ENCODE measurements at regions not wholly inside any gene's neighbourhood (a gene's known extent, or its start where the extent isn't known, plus 50 kb on each side); places are given as distances from the start of the nearest gene placed in this dataset.
A peak's percentile ranks its signal among the peaks of the same experiment; 100 is the strongest.

DNA sequence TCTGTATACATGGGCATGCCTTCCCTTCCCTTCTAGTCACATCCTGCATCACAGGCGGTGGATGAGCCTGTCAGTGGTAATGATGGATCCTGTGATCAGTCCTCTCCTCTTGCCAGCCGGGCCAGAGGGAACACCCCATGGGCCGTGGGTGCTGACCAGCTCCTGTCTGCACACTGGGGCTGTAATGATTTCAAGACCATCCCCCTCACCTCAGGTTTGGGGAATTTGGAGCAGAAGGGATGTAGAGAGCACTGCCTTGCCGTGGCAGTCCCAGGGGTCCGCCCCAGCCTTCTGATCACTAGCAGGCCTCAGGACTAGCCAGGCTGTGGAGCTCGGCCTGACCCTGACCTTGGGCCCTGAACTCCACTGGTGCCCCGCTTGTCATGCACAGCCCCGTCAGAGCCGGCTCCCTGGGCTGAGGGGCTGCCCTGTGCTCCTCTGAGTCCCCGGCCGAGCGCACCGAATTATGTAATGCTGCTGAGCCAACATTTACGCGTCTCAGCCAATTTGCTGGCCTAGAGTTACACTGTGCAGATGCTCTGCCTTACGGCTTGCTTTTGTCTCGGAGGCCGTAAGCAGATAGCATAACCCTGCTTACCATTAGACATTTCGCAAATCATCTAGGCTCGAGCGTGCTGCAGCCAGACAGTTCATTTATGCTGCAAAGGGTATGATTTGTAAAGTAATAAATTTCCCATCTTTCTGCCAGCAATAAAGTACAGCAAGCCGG is 155.3 kb downstream of the MACROH2A1 start:
- ATAC-seq: peak in 1 of 4 donors; percentile 35
- H3K4me1 ChIP-seq: peaks cover 0 to 8% (median 0%) of the 10 kb centered on the region in 4 donors
- 62% methylated on average over 12 of the region's 22 CpGs for WGBS (ENCODE audit: insufficient coverage, low coverage, low lambda C conversion rate, missing lambda C conversion rate)

DNA sequence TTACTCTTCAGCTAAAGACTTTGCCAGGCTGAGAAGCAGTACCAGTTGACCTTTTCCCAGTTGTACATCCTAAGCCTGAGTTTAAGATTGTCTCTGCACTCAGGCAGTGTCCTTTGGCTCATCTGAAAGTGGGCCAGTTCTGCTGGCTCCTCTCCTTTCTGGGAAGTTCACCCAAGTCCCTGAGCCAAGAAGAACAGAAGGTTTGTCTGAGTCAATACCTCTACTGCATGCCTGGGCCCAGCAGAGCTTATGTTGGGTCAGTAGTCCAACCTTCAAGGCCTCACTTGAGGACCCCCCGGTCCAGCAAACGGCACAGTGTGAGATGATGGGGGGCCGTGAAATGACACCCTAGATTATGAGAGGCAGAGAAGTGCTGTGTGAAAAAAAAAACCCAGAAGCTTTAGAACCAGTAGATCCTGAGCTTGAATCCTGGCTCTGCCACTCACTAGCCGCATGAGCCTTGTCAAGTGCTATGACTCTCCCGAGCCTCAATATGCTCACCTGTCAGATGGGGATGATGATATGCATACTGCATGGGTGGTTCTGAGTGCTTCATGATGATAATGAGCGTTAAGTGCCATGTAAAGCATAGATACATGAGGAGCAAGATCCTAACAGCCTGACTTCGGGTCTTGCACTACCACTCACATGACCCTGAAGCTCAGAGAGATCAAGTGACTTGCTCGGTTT is 156.0 kb downstream of the MACROH2A1 start:
- DNase-seq (peak in 1 of 3 donors; percentile 21), ATAC-seq (peak in 1 of 4 donors; percentile 8)
- peaks cover 0 to 8% (median 0%) of the 10 kb centered on the region in 4 donors for H3K4me1 ChIP-seq
- H3K27ac ChIP-seq: no peak overlapping the region
- 75% methylated on average over 5 of the region's 8 CpGs for WGBS (ENCODE audit: insufficient coverage, low coverage, low lambda C conversion rate, missing lambda C conversion rate)
- TF ChIP-seq, protein P1, sequence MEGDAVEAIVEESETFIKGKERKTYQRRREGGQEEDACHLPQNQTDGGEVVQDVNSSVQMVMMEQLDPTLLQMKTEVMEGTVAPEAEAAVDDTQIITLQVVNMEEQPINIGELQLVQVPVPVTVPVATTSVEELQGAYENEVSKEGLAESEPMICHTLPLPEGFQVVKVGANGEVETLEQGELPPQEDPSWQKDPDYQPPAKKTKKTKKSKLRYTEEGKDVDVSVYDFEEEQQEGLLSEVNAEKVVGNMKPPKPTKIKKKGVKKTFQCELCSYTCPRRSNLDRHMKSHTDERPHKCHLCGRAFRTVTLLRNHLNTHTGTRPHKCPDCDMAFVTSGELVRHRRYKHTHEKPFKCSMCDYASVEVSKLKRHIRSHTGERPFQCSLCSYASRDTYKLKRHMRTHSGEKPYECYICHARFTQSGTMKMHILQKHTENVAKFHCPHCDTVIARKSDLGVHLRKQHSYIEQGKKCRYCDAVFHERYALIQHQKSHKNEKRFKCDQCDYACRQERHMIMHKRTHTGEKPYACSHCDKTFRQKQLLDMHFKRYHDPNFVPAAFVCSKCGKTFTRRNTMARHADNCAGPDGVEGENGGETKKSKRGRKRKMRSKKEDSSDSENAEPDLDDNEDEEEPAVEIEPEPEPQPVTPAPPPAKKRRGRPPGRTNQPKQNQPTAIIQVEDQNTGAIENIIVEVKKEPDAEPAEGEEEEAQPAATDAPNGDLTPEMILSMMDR (IDR thresholded peaks at IDR 0.05): no peak
- no peak for TF ChIP-seq POLR2A (IDR thresholded peaks at IDR 0.05)
- H3K9me3 ChIP-seq: no peaks in the 10 kb centered on the region
- H3K36me3 ChIP-seq: no peaks in the 10 kb centered on the region
- intact Hi-C loops (cut with DNase I): no loop called here
- H3K27me3 ChIP-seq: no peaks in the 10 kb centered on the region
- H3K4me3 ChIP-seq: no peak overlapping the region

More for the DNA sequence above, 155.3 kb downstream of the MACROH2A1 start:
- Histone ChIP-seq H3K27me3 (no peaks in the 10 kb centered on the region), H3K36me3 (no peaks in the 10 kb centered on the region), H3K4me3 (no peak overlapping the region), H3K9me3 (no peaks in the 10 kb centered on the region), H3K27ac (no peak overlapping the region)
- peak in 1 of 3 donors; percentile 45 for DNase-seq
- intact Hi-C loops (cut with DNase I): no loop called here
- TF ChIP-seq POLR2A (IDR thresholded peaks at IDR 0.05): no peak
- TF ChIP-seq, protein P1 (IDR thresholded peaks at IDR 0.05): no peak

DNA sequence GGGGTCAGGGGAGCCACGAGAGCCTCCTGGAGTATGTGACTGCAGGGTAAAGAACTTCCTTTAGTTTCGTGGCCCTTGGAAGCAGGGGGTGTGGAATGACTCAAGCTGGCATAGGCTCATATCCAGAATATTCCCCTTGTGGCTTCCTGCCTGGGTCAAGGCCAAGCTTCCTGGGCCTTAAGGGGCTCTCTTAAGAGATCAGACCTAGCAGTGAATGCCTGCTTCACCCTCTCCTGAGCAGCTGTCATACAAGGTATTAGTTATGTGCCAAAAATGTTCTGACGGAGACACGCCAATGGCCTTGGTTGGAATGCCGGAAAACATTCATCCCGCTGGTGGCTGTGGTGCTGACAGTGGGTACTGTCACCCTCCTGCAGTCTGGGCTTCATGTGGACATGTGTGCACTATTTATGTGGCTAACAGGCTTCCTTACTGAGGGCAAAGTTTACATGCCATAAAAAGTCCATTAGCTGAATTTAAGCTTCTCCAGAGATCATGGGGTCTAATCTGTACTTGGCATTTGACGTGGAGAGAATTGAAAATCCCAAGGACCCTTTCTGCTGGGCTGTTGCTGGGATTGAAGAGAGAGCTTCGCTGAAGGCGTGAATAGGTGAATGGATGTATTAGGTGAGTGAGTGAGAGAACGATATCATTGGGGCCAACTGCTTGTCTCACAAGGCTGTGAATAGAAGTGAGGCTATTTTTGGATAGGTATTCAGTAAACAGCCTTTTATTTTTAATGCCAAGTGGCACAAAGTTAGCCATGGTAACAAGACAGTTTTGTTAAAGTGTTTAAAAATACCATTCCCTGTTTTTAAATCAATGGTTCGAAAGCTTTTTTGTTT is 156.8 kb downstream of the MACROH2A1 start:
- H3K4me3 ChIP-seq: no peak overlapping the region
- no peaks in the 10 kb centered on the region for H3K36me3 ChIP-seq
- no peaks in the 10 kb centered on the region for H3K9me3 ChIP-seq
- 86% methylated on average over 5 of the region's 11 CpGs for WGBS (ENCODE audit: insufficient coverage, low coverage, low lambda C conversion rate, missing lambda C conversion rate)
- no peaks in the 10 kb centered on the region for H3K27me3 ChIP-seq
- DNase-seq (peak in 1 of 3 donors; percentile 15), ATAC-seq (no peak)
- H3K27ac ChIP-seq: no peak overlapping the region
- intact Hi-C loops (cut with DNase I): no loop called here
- no peak for TF ChIP-seq POLR2A (IDR thresholded peaks at IDR 0.05)
- TF ChIP-seq, protein P1 (IDR thresholded peaks at IDR 0.05): no peak
- peaks cover 0 to 8% (median 0%) of the 10 kb centered on the region in 4 donors for H3K4me1 ChIP-seq

DNA sequence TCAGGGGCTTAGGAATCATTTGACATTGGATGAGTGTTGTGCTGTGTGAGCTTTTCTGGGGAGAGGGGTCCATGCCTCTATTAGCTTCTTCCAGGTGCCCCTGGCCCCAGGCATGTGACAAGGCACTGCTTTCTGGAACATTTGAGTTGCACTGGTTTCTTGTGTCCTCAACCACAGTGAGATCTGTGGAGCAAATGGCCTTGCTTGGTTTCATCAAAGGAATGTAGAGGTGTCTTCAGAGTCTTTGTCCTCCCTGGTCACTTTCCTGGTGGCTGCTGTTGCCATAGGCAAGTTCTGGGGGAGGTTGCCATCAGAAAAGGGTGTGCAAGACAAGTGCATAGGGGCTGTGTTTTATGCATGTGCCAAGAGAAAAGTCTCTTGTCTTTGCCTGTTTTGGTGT is 157.5 kb downstream of the MACROH2A1 start:
- Histone ChIP-seq H3K36me3 (no peaks in the 10 kb centered on the region), H3K27ac (no peak overlapping the region), H3K9me3 (no peaks in the 10 kb centered on the region), H3K27me3 (no peaks in the 10 kb centered on the region), H3K4me1 (peaks cover 0 to 6% (median 0%) of the 10 kb centered on the region in 4 donors), H3K4me3 (no peak overlapping the region)
- DNase-seq (no peak), ATAC-seq (no peak)
- intact Hi-C loops (cut with DNase I): no loop called here
- TF ChIP-seq POLR2A (IDR thresholded peaks at IDR 0.05): no peak
- TF ChIP-seq, protein P1 (IDR thresholded peaks at IDR 0.05): no peak

All from right lobe of liver (tissue), 6 donors.